Cardiac muscle cell (in vitro differentiated cells and primary cell): ENCODE measurements at regions not wholly inside any gene's neighbourhood (a gene's known extent, or its start where the extent isn't known, plus 50 kb on each side); places are given as distances from the start of the nearest gene placed in this dataset.

ENCODE experiments used
- DNase-seq, 2 donors: peaks; one replicate each; pipeline versions ENCODE4 v3.0.0 to v3.0.0-alpha.2; 2010 to 2017; ENCODE audit warnings: low read depth in 1 of 2, low spot score in 1 of 2
- H3K27ac ChIP-seq: fragments of 200-600 bp; sonication (generic); 2 replicates; pipeline ENCODE4 v1.5.1; 2016
- H3K27me3 ChIP-seq: fragments of 200-600 bp; sonication (generic); 2 replicates; pipeline ENCODE4 v1.6.0; 2016; ENCODE audit warnings: control low read depth
- H3K36me3 ChIP-seq: fragments of 200-600 bp; sonication (generic); 2 replicates; pipeline ENCODE4 v1.5.1; 2016; ENCODE audit warnings: control low read depth
- H3K4me1 ChIP-seq: fragments of 200-600 bp; sonication (generic); 2 replicates; pipeline ENCODE4 v1.8.1; 2017; ENCODE audit warnings: low read depth, mild to moderate bottlenecking, mixed run types
- H3K4me3 ChIP-seq: fragments of 200-600 bp; sonication (generic); 2 replicates; pipeline ENCODE4 v1.5.1; 2016; ENCODE audit warnings: mild to moderate bottlenecking
- H3K9me3 ChIP-seq: fragments of 200-600 bp; sonication (generic); 2 replicates; pipeline ENCODE4 v1.5.1; 2017; ENCODE audit warnings: low read depth, mild to moderate bottlenecking, control low read depth
- CTCF ChIP-seq: IDR thresholded peaks from 2 replicates; pipeline ENCODE4 v1.5.1; 2012; ENCODE audit warnings: low read depth, mild to moderate bottlenecking, low read length

GRCh38 chr4:138959097-138959815 is 56.3 kb upstream of the NOCT start:
- no peak overlapping the region for H3K4me3 ChIP-seq
- peak in 1 of 2 donors; percentile 36 for DNase-seq
- H3K27me3 ChIP-seq = no peaks in the 10 kb centered on the region
- H3K9me3 ChIP-seq = no peaks in the 10 kb centered on the region
- no peak for TF ChIP-seq CTCF
- no peak overlapping the region for H3K27ac ChIP-seq
- H3K36me3 ChIP-seq = no peaks in the 10 kb centered on the region
- no peaks in the 10 kb centered on the region for H3K4me1 ChIP-seq

GRCh38 chr4:138958519-138958918 is 57.1 kb upstream of the NOCT start:
- H3K27me3 ChIP-seq = no peaks in the 10 kb centered on the region
- no peaks in the 10 kb centered on the region for H3K9me3 ChIP-seq
- TF ChIP-seq CTCF = no peak
- no peak overlapping the region for H3K27ac ChIP-seq
- H3K4me1 ChIP-seq = no peaks in the 10 kb centered on the region
- H3K36me3 ChIP-seq = no peaks in the 10 kb centered on the region
- H3K4me3 ChIP-seq = no peak overlapping the region
- peak in 1 of 2 donors; percentile 55 for DNase-seq

GRCh38 chr4:138957302-138957701 is 58.3 kb upstream of the NOCT start:
- Histone ChIP-seq H3K27ac (no peak overlapping the region), H3K27me3 (no peaks in the 10 kb centered on the region), H3K9me3 (no peaks in the 10 kb centered on the region), H3K36me3 (no peaks in the 10 kb centered on the region), H3K4me3 (no peak overlapping the region), H3K4me1 (no peaks in the 10 kb centered on the region)
- no peak for TF ChIP-seq CTCF
- DNase-seq = no peak

- H3K27me3 ChIP-seq = no peaks in the 10 kb centered on the region
- no peak overlapping the region for H3K4me3 ChIP-seq
- DNase-seq = no peak
- no peaks in the 10 kb centered on the region for H3K9me3 ChIP-seq
- no peaks in the 10 kb centered on the region for H3K36me3 ChIP-seq
- H3K27ac ChIP-seq = no peak overlapping the region
- TF ChIP-seq CTCF = no peak
- H3K4me1 ChIP-seq = no peaks in the 10 kb centered on the region
These were observed 61.2 kb upstream of the NOCT start for GRCh38 chr4:138954428-138954827.

GRCh38 chr4:138953961-138954371 is 61.6 kb upstream of the NOCT start:
- Histone ChIP-seq H3K27ac (no peak overlapping the region), H3K4me1 (no peaks in the 10 kb centered on the region)
- TF ChIP-seq CTCF = no peak

More at GRCh38 chr4:138953961-138954371, 61.6 kb upstream of the NOCT start:
- H3K27me3 ChIP-seq = no peaks in the 10 kb centered on the region
- no peaks in the 10 kb centered on the region for H3K36me3 ChIP-seq
- no peak overlapping the region for H3K4me3 ChIP-seq
- peak in 1 of 2 donors; percentile 96 for DNase-seq
- H3K9me3 ChIP-seq = no peaks in the 10 kb centered on the region
